GM21737 (cell line): ENCODE measurements at regions not wholly inside any gene's neighbourhood (a gene's known extent, or its start where the extent isn't known, plus 50 kb on each side); places are given as distances from the start of the nearest gene placed in this dataset.

ENCODE experiments used
- ATAC-seq: cut with Tn5 transposase; IDR thresholded peaks from one replicate; pipeline ENCODE4 v1.9.1; 2021; ENCODE audit warnings: mild to moderate bottlenecking, moderate library complexity; ENCODE audit not compliant: unreplicated experiment

GRCh38 chr13:22161871-22162270, 491.0 kb downstream of the FGF9 start:
- ATAC-seq: peak; percentile 83

GRCh38 chr13:22162889-22163288, 492.0 kb downstream of the FGF9 start:
- no peak for ATAC-seq

- ATAC-seq: no peak
Measured at GRCh38 chr13:22168437-22169190, 497.7 kb downstream of the FGF9 start.

GRCh38 chr13:22169473-22169872, 498.6 kb downstream of the FGF9 start:
- ATAC-seq: no peak

GRCh38 chr13:22173610-22174009, 502.7 kb downstream of the FGF9 start:
- ATAC-seq: no peak

GRCh38 chr13:22175241-22175640, 504.4 kb downstream of the FGF9 start:
- ATAC-seq: no peak

- no peak for ATAC-seq
Measured at GRCh38 chr13:22175815-22176214, 504.9 kb downstream of the FGF9 start.

GRCh38 chr13:22176968-22177520, 506.2 kb downstream of the FGF9 start:
- ATAC-seq: no peak

- no peak for ATAC-seq
Measured at GRCh38 chr13:22178878-22179277, 508.0 kb downstream of the FGF9 start.

GRCh38 chr13:22187329-22187728, 516.5 kb downstream of the FGF9 start:
- no peak for ATAC-seq

GRCh38 chr13:22189176-22190048, 518.5 kb downstream of the FGF9 start:
- ATAC-seq: no peak

- no peak for ATAC-seq
Measured at GRCh38 chr13:22193070-22193469, 522.2 kb downstream of the FGF9 start.

GRCh38 chr13:22194106-22194805, 523.4 kb downstream of the FGF9 start:
- no peak for ATAC-seq

GRCh38 chr13:22195726-22196125, 524.9 kb downstream of the FGF9 start:
- no peak for ATAC-seq

- no peak for ATAC-seq
Measured at GRCh38 chr13:22196777-22197176, 525.9 kb downstream of the FGF9 start.

- no peak for ATAC-seq
Measured at GRCh38 chr13:22198001-22198400, 527.1 kb downstream of the FGF9 start.

- ATAC-seq: no peak
Measured at GRCh38 chr13:22198641-22199217, 527.9 kb downstream of the FGF9 start.

- no peak for ATAC-seq
Measured at GRCh38 chr13:22200440-22200839, 529.6 kb downstream of the FGF9 start.

- no peak for ATAC-seq
Measured at GRCh38 chr13:22201375-22201925, 530.6 kb downstream of the FGF9 start.

GRCh38 chr13:22210134-22210930, 539.5 kb downstream of the FGF9 start:
- no peak for ATAC-seq
